Islet of Langerhans (tissue), 1 donor: ENCODE measurements at regions not wholly inside any gene's neighbourhood (a gene's known extent, or its start where the extent isn't known, plus 50 kb on each side); places are given as distances from the start of the nearest gene placed in this dataset.
"Not testable (repeated sequence)": the region's sequence is repeated elsewhere in the genome, so short reads cannot be mapped to it uniquely, and the experiment has no call there.

Experiments
- FAIRE-seq: peaks from one replicate; lab custom pipeline; 2011; peaks lifted over from hg19 to GRCh38; lab: Jason Lieb, UNC

DNA sequence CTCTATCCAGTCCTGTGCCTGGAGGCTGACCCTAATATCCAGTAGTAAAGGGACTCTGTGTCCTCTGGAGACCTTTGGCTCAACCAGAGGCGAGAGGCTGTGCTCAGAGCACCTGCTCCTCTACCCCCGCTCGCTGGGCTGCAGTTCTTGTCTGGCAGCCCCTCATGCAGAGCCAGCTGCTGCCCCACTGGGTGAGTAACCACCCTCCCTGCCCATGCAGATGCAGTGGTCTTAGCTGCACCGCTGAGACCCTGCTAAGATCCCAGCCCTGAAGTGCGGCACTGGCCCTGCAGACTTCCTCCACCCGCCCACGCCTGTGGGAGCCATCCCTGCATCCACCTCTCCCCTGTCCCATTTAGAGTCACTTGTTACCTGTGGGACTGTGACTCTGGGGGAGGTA is 347.5 kb upstream of the SFSWAP start:
- FAIRE-seq, result no peak

- no peak for FAIRE-seq
Measured at GRCh38 chr12:131363841-131364495, 346.9 kb upstream of the SFSWAP start.

- FAIRE-seq, result no peak
Measured at GRCh38 chr12:131364903-131365820, 345.7 kb upstream of the SFSWAP start.

DNA sequence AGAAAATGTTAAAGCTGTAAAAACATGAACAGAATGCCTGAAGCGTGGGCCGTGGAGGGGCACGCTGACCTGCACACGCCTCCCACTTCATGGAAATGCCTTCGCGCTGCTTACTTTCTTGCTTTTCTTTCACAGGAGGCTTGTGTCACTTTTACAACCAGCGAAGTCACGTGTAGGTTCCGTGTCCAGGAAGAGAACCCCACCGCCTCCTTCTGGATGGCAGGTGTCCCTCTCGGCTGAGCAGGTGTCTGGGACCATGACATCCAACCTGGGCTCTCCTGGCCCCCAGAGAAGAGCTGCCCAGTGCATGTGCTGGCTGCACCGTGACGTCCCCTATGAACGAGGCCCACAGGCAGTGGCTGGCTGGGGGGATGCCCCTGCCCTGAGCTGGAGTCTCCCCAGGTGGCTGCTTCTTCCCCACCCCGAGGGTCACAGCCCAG is 345.0 kb upstream of the SFSWAP start:
- no peak for FAIRE-seq

GRCh38 chr12:131366261-131366871 is 344.5 kb upstream of the SFSWAP start:
- no peak for FAIRE-seq

DNA sequence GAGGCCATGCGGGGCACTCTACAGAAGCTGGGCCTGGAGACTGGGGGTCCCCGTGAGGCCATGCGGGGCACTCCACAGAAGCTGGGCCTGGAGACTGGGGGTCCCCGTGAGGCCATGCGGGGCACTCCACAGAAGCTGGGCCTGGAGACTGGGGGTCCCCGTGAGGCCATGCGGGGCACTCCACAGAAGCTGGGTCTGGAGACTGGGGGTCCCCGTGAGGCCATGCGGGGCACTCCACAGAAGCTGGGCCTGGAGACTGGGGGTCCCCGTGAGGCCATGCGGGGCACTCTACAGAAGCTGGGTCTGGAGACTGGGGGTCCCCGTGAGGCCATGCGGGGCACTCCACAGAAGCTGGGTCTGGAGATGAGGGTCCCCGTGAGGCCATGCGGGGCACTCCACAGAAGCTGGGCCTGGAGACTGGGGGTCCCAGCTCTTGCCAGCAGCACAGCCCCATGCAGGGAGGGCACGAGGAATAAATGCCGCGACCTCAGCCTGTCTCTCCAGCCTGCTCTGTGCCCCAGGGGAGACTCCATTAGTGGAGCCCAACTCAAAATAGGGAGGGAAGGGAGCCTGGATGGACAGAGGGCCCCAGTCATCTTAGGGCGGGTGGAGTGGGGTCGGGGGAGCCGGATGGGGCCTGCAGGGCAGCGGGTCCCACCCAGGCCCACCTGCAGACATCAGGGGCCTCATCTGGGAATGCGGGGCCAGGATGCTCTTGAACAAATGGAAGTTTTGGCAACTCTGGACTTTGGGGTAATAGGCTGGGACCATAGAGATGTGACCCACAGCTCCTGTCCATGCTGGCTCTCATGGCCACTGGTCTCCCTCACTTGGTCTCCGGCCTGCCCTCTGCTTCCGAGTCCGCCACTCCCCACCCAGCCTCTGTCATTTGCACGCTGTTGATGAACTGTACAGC is 343.6 kb upstream of the SFSWAP start:
- FAIRE-seq, result not testable (repeated sequence)

DNA sequence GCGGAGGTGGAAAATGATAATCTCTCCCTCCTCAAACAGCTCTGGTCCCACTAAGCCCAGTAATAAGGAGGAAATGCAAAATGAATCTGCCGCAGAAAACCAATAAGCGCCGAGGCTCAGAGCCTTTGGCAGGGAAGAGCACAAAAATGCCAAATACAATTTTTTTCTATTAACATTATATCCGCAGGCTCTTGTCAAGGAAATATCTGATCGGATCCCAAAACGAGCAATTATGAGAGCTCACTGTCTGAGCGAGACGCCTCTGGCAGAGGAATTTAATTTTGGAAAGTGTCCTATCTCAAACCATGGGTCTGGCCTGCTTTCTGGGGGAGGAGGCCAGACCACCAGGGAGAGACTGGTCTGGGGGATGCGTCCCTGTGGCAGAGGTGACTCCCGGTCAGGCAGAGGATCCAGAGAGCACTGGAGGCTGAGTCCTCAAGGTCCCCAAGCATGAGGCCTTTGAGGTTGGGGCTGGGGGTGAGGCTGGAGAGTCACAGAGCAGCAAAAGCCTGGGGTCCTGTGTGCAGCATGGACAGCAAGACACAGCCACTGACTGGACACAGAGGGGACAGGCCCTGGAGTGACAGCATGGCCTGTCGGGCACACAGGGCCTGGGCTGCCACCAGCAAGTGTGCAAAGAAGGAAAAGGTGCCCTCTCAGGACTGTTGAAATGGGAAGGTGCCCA is 342.8 kb upstream of the SFSWAP start:
- no peak for FAIRE-seq

DNA sequence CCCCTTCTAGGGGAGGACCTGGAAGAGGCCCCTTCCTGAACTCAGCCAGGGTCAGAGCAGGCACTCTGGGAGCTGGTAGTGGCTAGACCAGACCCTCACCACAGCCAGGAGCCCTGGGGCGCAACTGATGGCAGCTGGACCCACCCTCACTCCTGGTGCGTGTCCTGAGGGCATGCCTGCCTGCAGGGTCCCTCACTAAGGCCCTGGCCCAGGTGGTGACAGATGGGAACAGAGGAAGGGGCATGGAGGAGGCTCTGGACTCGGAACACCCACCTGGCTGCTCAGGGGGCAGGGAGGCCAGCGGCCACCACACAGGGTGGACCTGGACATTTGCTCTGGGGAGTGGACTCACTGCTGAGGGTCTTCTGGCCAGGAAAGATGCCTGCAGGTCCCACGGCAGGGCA is 342.2 kb upstream of the SFSWAP start:
- FAIRE-seq, result no peak

DNA sequence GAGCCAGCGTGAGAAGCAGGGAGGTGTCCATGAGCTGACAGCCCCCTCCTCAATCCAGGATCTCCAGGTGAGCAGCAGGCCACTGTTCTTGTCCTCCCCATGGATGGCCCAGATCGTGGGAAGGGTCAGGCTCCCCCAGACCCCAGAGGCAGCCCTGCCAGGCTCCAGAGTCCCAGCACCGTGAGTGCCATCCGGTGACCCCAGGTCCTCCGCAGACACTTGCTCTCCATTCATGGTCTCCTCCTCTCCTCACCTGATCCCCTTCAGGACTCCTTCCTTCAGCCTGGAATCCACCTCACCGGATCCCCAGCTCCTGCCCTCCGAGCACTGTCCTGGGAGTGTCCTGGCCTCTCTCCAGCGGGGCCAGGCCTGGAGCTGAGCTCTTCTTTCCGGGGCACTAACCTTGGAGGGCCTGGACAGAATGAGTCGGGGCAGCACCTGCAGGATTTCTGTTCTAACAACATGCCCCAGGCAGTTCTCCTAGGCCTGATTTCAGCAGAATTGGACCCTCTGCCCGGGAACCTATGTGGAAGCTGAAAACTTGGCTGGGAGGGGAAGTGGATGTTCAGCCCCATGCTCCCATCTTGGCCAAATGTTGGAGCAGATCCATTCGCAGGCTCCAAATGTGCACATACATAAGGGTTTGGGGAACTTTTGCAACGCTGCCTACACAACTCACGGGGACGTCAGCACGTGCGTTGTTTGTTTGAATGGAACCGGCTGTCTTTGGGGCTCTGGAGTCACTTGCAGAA is 341.6 kb upstream of the SFSWAP start:
- FAIRE-seq, result no peak

DNA sequence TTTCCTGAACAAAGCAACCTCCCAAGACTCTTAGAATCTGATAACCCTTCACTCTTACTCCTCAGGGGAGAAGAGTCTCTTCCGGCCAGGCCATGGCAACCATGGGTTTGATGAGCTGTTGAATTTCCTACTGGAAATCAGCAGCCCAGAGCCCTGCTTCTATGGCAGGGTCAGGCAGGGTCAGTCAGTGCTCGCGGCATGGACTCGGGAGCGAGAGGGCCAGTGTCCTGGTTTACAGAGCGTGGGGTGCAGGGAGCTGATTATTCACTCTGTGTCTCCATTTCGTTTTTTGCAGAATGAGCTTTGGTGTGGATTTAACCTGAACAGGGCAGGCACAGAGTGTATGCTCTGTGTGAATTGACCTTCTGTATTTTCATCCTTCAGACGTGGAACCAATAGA is 340.6 kb upstream of the SFSWAP start:
- FAIRE-seq, result no peak

DNA sequence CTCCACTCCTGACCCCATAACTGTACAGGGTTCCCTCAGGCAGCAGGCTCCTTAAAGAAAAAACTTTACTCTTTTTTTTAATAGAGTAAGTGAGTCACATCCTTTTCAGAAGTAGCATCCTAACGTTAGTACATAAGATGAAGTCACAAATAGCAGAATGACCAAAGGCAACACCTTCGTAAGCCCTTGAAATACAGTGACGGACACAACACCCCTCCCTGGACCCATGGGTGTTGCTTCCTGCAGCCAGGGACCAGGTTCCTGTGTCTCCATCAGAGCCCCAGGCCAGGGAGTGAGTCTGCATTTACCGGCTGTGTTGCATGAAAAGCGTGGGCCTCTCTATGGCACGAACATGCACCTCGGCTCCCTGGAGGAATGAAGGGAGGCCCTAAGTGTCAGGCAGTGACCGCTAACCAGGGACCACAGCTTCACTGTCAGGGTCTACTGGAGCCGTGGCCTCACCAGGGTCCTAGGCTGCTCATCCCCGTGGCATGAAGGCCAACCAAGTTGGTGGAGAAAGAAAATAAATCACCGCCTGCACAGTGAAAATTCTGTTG is 340.0 kb upstream of the SFSWAP start:
- FAIRE-seq, result no peak

- no peak for FAIRE-seq
Measured at GRCh38 chr12:131371401-131372170, 339.3 kb upstream of the SFSWAP start.

- no peak for FAIRE-seq
Measured at GRCh38 chr12:131372171-131372475, 338.8 kb upstream of the SFSWAP start.

GRCh38 chr12:131372706-131373195 is 338.1 kb upstream of the SFSWAP start:
- no peak for FAIRE-seq

DNA sequence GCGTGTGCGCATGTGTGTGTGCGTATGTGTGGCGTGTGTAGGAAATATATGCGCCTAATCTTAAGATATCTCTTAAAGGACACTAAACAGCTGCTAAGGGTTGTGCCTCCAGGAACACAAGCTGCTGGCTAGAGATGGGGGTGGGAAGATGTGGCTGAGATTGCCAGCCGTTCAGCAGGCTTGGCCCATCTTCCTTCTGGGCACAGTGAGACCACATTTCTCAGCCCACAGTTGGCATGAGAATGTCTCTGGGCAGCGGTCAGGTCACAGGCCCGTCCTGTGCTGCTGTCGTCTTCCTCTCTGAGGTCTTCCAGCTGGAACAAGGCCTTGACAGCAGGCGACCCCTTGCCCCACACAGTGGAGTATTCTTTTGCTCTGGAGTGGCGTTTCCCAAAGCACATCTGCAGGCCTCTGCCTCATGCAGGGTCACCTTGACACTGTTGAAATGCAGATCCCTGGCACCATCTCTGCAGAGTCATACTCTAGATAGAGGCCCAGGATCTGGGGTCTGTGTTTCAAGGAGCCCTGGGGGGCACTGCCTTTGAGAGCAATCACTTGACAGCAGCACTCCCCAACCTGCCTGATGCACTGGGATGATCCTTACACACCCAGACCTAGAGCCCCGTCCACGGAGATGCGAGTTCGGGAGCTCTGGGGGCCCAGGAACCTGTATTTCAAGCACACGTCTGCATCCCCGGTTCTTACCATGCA is 335.5 kb upstream of the SFSWAP start:
- FAIRE-seq, result no peak

DNA sequence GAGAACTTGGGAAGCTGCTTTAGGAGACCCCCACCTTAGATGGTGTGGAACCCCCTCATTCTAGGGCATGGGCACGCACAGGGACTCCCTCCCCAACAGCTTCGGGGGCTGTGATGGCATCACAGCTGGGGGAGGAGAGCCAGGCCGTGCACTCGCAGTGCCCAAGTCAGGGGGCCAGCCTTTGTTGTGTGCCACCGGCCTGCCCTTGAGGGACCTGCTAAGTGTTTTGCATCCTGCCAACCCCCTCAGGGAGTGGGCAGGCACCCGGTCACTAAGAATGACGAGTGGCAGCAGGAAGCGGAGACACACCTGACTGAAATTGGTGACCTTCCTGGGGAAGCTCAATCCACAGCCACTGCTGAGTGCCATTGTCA is 334.9 kb upstream of the SFSWAP start:
- no peak for FAIRE-seq

GRCh38 chr12:131378176-131378842 is 332.6 kb upstream of the SFSWAP start:
- FAIRE-seq, result no peak

- no peak for FAIRE-seq
Measured at GRCh38 chr12:131378861-131379665, 331.8 kb upstream of the SFSWAP start.
